ENCODE measurements at regions not wholly inside any gene's neighbourhood (a gene's known extent, or its start where the extent isn't known, plus 50 kb on each side); places are given as distances from the start of the nearest gene placed in this dataset.

DNA sequence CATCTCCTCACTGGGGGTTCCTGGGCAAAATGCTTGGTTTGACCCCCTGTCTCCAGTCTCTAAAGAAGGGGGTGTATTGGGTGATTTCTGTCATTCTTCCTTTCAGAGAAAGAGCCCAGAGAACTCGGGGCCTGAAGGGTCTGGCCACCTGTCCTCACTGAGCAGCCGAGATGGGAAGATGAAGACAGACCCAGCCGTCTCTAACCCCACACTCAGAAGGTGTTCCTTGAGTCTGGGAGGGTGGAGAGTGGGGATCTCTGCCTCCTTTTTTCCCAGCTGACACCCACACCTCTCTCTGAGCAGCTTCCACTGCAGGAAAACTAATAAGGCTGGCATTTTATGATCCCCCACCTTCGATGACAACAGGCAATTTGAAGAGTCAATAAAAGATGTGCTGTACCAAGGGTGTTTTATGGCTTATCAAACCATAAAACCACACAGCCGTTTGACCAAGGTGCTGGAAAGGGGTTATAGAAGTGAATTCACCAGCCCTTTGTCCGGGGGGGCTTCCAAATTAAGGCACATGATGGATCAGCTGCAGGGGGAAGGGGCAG is 213.8 kb downstream of the SMAD2 start:
- TF ChIP-seq, protein P1, sequence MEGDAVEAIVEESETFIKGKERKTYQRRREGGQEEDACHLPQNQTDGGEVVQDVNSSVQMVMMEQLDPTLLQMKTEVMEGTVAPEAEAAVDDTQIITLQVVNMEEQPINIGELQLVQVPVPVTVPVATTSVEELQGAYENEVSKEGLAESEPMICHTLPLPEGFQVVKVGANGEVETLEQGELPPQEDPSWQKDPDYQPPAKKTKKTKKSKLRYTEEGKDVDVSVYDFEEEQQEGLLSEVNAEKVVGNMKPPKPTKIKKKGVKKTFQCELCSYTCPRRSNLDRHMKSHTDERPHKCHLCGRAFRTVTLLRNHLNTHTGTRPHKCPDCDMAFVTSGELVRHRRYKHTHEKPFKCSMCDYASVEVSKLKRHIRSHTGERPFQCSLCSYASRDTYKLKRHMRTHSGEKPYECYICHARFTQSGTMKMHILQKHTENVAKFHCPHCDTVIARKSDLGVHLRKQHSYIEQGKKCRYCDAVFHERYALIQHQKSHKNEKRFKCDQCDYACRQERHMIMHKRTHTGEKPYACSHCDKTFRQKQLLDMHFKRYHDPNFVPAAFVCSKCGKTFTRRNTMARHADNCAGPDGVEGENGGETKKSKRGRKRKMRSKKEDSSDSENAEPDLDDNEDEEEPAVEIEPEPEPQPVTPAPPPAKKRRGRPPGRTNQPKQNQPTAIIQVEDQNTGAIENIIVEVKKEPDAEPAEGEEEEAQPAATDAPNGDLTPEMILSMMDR (IDR thresholded peaks at IDR 0.05) = no peak
- no peak for TF ChIP-seq POLR2A (IDR thresholded peaks at IDR 0.05)

Data from vagina (tissue), 2 donors.